BE2C (cell line): ENCODE measurements at regions not wholly inside any gene's neighbourhood (a gene's known extent, or its start where the extent isn't known, plus 50 kb on each side); places are given as distances from the start of the nearest gene placed in this dataset.

Experiments
- DNase-seq: peaks from one replicate; pipeline ENCODE4 v3.0.0-alpha.2; 2020
- H3K27me3 ChIP-seq: fragments of 250-450 bp; sonication (Bioruptor Pico); 2 replicates; pipeline ENCODE4 v1.5.1; 2020; ENCODE audit warnings: mild to moderate bottlenecking
- H3K36me3 ChIP-seq: fragments of 250-450 bp; sonication (Bioruptor Pico); 2 replicates; pipeline ENCODE4 v1.5.1; 2020; ENCODE audit warnings: mild to moderate bottlenecking
- H3K4me1 ChIP-seq: fragments of 250-450 bp; sonication (Bioruptor Pico); 2 replicates; pipeline ENCODE4 v1.5.1; 2020
- H3K4me3 ChIP-seq: 2 replicates; pipeline ENCODE4 v1.5.1; 2011; ENCODE audit warnings: low read depth, low read length
- H3K9me3 ChIP-seq: fragments of 250-450 bp; sonication (Bioruptor Pico); 2 replicates; pipeline ENCODE4 v1.5.1; 2020
- CTCF ChIP-seq: IDR thresholded peaks from 2 replicates; pipeline ENCODE4 v1.5.1; 2012; ENCODE audit warnings: mild to moderate bottlenecking, low read depth, low read length

GRCh38 chr6:79777713-79778579, 146.8 kb downstream of the SH3BGRL2 start:
- Histone ChIP-seq H3K4me3 (peak overlapping the region; percentile 53), H3K4me1 (peaks cover 6% of the 10 kb centered on the region), H3K36me3 (no peaks in the 10 kb centered on the region), H3K9me3 (no peaks in the 10 kb centered on the region), H3K27me3 (no peaks in the 10 kb centered on the region)
- TF ChIP-seq CTCF = peak; percentile 92
- peak; percentile 84 for DNase-seq

GRCh38 chr6:79776076-79776475, 144.9 kb downstream of the SH3BGRL2 start:
- Histone ChIP-seq H3K27me3 (no peaks in the 10 kb centered on the region), H3K36me3 (no peaks in the 10 kb centered on the region), H3K4me3 (no peak overlapping the region), H3K9me3 (no peaks in the 10 kb centered on the region), H3K4me1 (peaks cover 6% of the 10 kb centered on the region)
- TF ChIP-seq CTCF = no peak
- no peak for DNase-seq

GRCh38 chr6:79775222-79775621, 144.1 kb downstream of the SH3BGRL2 start:
- Histone ChIP-seq H3K27me3 (no peaks in the 10 kb centered on the region), H3K9me3 (no peaks in the 10 kb centered on the region), H3K4me1 (peaks cover 6% of the 10 kb centered on the region), H3K4me3 (no peak overlapping the region), H3K36me3 (no peaks in the 10 kb centered on the region)
- DNase-seq = no peak
- TF ChIP-seq CTCF = no peak

- DNase-seq = no peak
- Histone ChIP-seq H3K4me1 (no peaks in the 10 kb centered on the region; the same call in 1 of the 2 replicates), H3K36me3 (no peaks in the 10 kb centered on the region), H3K9me3 (no peaks in the 10 kb centered on the region), H3K27me3 (no peaks in the 10 kb centered on the region), H3K4me3 (no peak overlapping the region)
- no peak for TF ChIP-seq CTCF
These were observed 133.6 kb downstream of the SH3BGRL2 start for GRCh38 chr6:79764747-79765146.

GRCh38 chr6:79763301-79763700, 132.2 kb downstream of the SH3BGRL2 start:
- no peak for TF ChIP-seq CTCF
- no peak for DNase-seq
- Histone ChIP-seq H3K36me3 (no peaks in the 10 kb centered on the region), H3K9me3 (no peaks in the 10 kb centered on the region), H3K4me1 (no peaks in the 10 kb centered on the region; the same call in 1 of the 2 replicates), H3K27me3 (no peaks in the 10 kb centered on the region), H3K4me3 (no peak overlapping the region)

- Histone ChIP-seq H3K9me3 (no peaks in the 10 kb centered on the region), H3K36me3 (no peaks in the 10 kb centered on the region), H3K4me1 (no peaks in the 10 kb centered on the region; the same call in 1 of the 2 replicates), H3K27me3 (no peaks in the 10 kb centered on the region), H3K4me3 (no peak overlapping the region)
- peak; percentile 68 for TF ChIP-seq CTCF
- peak; percentile 12 for DNase-seq
These were observed 131.2 kb downstream of the SH3BGRL2 start for GRCh38 chr6:79762370-79762769.
